Midbrain (tissue), 1 donor: ENCODE measurements at regions not wholly inside any gene's neighbourhood (a gene's known extent, or its start where the extent isn't known, plus 50 kb on each side); places are given as distances from the start of the nearest gene placed in this dataset.
"Not testable (repeated sequence)": the region's sequence is repeated elsewhere in the genome, so short reads cannot be mapped to it uniquely, and the experiment has no call there.

ENCODE experiments used
- DNase-seq: peaks from one replicate; lab custom pipeline; 2025; lab: John Stamatoyannopoulos, UW

DNA sequence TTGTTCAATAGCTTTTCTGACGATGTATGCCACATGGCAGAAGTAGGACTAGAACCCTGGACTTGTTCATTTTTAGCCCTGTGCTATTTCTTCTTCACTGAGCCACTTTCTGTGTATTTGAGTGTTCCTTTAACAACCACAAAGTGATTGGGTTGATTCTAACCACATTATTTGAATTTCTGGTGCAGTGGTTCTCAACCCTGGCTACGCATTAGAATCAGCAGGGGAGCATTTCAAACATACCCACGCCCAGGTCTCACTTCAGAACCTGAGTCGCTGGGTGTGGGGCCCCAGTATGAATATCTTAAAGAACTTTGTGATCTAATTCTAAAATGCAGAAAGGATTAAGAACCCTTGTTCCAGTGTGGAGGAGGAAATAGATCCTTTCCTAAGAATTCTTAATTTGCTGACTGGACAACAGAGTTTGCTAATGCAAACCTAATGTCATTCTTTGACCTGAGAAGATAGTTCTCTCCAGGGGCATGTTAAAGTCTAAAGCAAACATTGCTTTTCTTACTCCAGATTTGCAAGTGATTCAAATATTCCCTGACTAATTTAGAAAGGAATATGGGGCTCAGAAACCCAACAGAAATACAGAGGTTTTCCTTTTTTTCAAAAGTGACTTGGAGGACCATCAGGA, 75.4 kb upstream of the GDNF start:
- no peak for DNase-seq

GRCh38 chr5:37909610-37910266, 69.9 kb upstream of the GDNF start:
- not testable (repeated sequence) for DNase-seq

- DNase-seq = no peak
These were observed 66.6 kb upstream of the GDNF start for GRCh38 chr5:37906416-37906815.

- DNase-seq = no peak
These were observed 65.4 kb upstream of the GDNF start for GRCh38 chr5:37905230-37905629.

- no peak for DNase-seq
These were observed 62.5 kb upstream of the GDNF start for GRCh38 chr5:37902323-37902722.

GRCh38 chr5:37900692-37901091, 60.9 kb upstream of the GDNF start:
- no peak for DNase-seq

- no peak for DNase-seq
These were observed 59.2 kb upstream of the GDNF start for GRCh38 chr5:37899037-37899436.

GRCh38 chr5:37896159-37896558, 56.3 kb upstream of the GDNF start:
- DNase-seq = no peak

DNA sequence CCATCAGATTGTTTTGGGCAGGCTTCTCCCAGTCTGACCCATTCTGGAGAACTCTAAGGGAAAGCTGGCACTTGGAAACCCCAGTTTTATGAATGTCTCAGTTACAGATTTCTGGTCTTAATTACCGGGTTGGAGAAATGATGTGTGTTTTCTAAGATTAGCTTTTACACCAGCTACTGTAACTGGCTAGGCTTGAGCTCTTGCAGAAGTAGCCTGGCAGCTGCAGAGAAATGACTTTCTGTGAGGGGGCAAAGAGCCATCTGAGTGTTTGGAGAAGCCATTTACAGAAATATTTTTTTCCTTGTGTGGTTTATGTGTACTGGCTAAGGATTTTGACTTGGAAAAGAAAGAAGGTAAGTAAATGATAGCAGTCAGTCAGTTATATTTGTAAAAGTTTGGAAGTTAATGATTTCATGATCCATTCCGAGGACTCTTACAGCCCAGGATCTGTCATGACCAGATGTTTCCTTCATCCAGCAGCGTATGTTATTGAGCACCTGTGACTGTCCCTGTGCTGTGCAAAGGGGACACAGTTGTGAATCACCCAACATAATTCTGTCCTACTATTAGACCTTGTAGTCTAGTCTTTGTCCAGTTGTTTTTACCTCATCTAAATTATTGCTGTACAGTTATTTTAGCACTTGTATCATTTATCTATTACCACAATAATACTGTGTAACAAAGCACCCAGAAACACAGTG, 53.7 kb upstream of the GDNF start:
- no peak for DNase-seq

GRCh38 chr5:37892586-37892985, 52.7 kb upstream of the GDNF start:
- no peak for DNase-seq

DNA sequence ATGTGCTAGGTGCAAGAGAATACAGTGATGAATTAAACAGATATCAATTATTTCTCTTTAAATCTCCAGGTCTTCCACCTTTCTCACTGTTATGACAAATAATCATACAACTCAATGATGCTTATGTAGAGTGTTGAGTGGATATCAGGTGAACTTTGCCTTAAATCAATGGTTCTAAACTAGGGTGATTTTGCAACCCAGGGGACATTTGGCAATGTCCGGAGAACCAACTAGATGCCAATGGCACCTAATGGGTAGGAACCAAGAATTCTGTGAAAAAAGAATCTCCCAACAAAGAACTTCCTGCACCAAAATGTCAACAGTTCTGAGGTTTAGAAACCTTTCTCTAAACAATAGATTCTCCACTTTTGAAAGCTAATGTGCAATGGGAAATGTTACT, 52.0 kb upstream of the GDNF start:
- no peak for DNase-seq

GRCh38 chr5:37889612-37890317, 49.9 kb upstream of the GDNF start:
- no peak for DNase-seq
